B cell (primary cell): ENCODE measurements at regions not wholly inside any gene's neighbourhood (a gene's known extent, or its start where the extent isn't known, plus 50 kb on each side); places are given as distances from the start of the nearest gene placed in this dataset.

Experiments used
- ATAC-seq: fragments of 200-7000 bp; cut with Tn5 transposase; one replicate; pipeline ENCODE4 v1.10.0; 2021; ENCODE audit warnings: low read depth, mild to moderate bottlenecking, moderate number of reproducible peaks, moderate library complexity
- CTCF ChIA-PET: fragments of 350-600 bp; sonication (Branson Sonifier 250); formaldehyde crosslinking; loops from one replicate; lab custom pipeline; 2021; ENCODE audit warnings: antibody characterized with exemption, inconsistent platforms; lab: Charles Lee
- POLR2A ChIA-PET: fragments of 350-600 bp; sonication (Branson Sonifier 250); formaldehyde crosslinking; loops from one replicate; lab custom pipeline; 2021; ENCODE audit warnings: antibody characterized with exemption; lab: Charles Lee
- DNase-seq: peaks from one replicate; pipeline ENCODE4 v3.0.0; 2013
- H2AFZ ChIP-seq: 2 replicates; pipeline ENCODE4 v1.6.1; 2012; ENCODE audit warnings: mild to moderate bottlenecking, low read depth, low read length; ENCODE audit not compliant: insufficient read depth, poor library complexity, severe bottlenecking
- H3K27ac ChIP-seq, 2 donors: 1 replicate in 1 of 2; 2 replicates in 1 of 2; pipeline ENCODE4 v1.5.1; 2012 to 2013; ENCODE audit warnings: low read length in 2 of 2, mild to moderate bottlenecking in 2 of 2, moderate library complexity in 1 of 2
- H3K27me3 ChIP-seq, 4 experiments: fragments of 200-600 bp in 1 of 4; sonication (generic) in 1 of 4; replicated peaks in 1 of 4; 1 replicate in 2 of 4; 2 replicates in 2 of 4; pipeline versions ENCODE4 v1.6.1 to v1.7.0; 2013 to 2016; ENCODE audit warnings: low read length in 3 of 4, mild to moderate bottlenecking in 2 of 4, mixed read lengths in 1 of 4, moderate library complexity in 1 of 4; ENCODE audit not compliant: insufficient read depth in 4 of 4, control insufficient read depth in 3 of 4; ENCODE audit errors: control extremely low read depth in 1 of 4
- H3K36me3 ChIP-seq, 2 experiments: replicated peaks in 1 of 2; 1 replicate in 1 of 2; 2 replicates in 1 of 2; pipeline versions ENCODE4 v1.6.1 to v1.7.1; 2013; ENCODE audit warnings: low read length in 1 of 2; ENCODE audit not compliant: insufficient read depth in 2 of 2, control insufficient read depth in 1 of 2; ENCODE audit errors: control extremely low read depth in 1 of 2, extremely low read depth in 1 of 2
- H3K4me1 ChIP-seq, 2 donors: fragments of 200-600 bp in 1 of 2; sonication (generic) in 1 of 2; 1 replicate in 1 of 2; 2 replicates in 1 of 2; pipeline versions ENCODE4 v1.5.1 to v1.6.1; 2013 to 2017; ENCODE audit warnings: low read length in 2 of 2; ENCODE audit not compliant: control insufficient read depth in 2 of 2, insufficient read depth in 2 of 2
- H3K4me2 ChIP-seq: replicated peaks from 2 replicates; pipeline ENCODE3; 2012; ENCODE audit warnings: mild to moderate bottlenecking, low read depth, low read length; ENCODE audit not compliant: poor library complexity, severe bottlenecking
- H3K4me3 ChIP-seq, 5 experiments: fragments of 200-600 bp in 1 of 5; sonication (generic) in 1 of 5; 1 replicate in 3 of 5; 2 replicates in 2 of 5; pipeline versions ENCODE4 v1.5.1 to v1.7.0; 2011 to 2016; ENCODE audit warnings: low read length in 4 of 5, mild to moderate bottlenecking in 4 of 5, low read depth in 2 of 5, control low read depth in 1 of 5, moderate library complexity in 1 of 5; ENCODE audit not compliant: insufficient read depth in 1 of 5; ENCODE audit errors: control extremely low read depth in 1 of 5, extremely low read depth in 1 of 5
- H3K79me2 ChIP-seq: fragments of 200-600 bp; sonication (generic); one replicate; pipeline ENCODE4 v1.6.0; 2016; ENCODE audit warnings: low read length; ENCODE audit not compliant: control insufficient read depth, insufficient read depth
- H3K9ac ChIP-seq: fragments of 200-600 bp; sonication (generic); 2 replicates; pipeline ENCODE4 v1.6.1; 2017; ENCODE audit warnings: mild to moderate bottlenecking, low read length, moderate library complexity
- H3K9me3 ChIP-seq, 3 donors: one replicate each; pipeline versions ENCODE4 v1.6.1 to v1.7.1; 2013; ENCODE audit warnings: low read length in 2 of 3; ENCODE audit not compliant: control insufficient read depth in 2 of 3, insufficient read depth in 1 of 3; ENCODE audit errors: control extremely low read depth in 1 of 3
- H4K20me1 ChIP-seq: 2 replicates; pipeline ENCODE4 v1.6.0; 2012; ENCODE audit warnings: mild to moderate bottlenecking, low read length; ENCODE audit not compliant: insufficient read depth, control insufficient read depth, poor library complexity, severe bottlenecking
- H3K27ac Mint-ChIP-seq: one replicate; pipeline ENCODE4 v1.8.0; 2021; ENCODE audit warnings: mixed read lengths
- H3K27me3 Mint-ChIP-seq: one replicate; pipeline ENCODE4 v1.8.0; 2021; ENCODE audit warnings: mixed read lengths
- H3K4me1 Mint-ChIP-seq: one replicate; pipeline ENCODE4 v1.8.0; 2021; ENCODE audit warnings: mixed read lengths
- H3K4me3 Mint-ChIP-seq: one replicate; pipeline ENCODE4 v1.8.0; 2021; ENCODE audit warnings: mixed read lengths
- H3K9me3 Mint-ChIP-seq: one replicate; pipeline ENCODE4 v1.8.0; 2022; ENCODE audit warnings: mixed read lengths; ENCODE audit not compliant: insufficient read depth
- CTCF ChIP-seq: fragments of 200-600 bp; IDR thresholded peaks from one replicate; pipeline ENCODE4 v1.8.0; 2022; ENCODE audit warnings: antibody characterized with exemption, mild to moderate bottlenecking
- EZH2 ChIP-seq: IDR thresholded peaks from 2 replicates; pipeline ENCODE4 v1.6.1; 2012; ENCODE audit warnings: borderline replicate concordance, low read depth, mild to moderate bottlenecking, moderate library complexity, low read length; ENCODE audit not compliant: insufficient read depth, poor library complexity, severe bottlenecking
- WGBS: methylation state at CpG from one replicate; pipeline ENCODE4 v1.1.5; 2013; ENCODE audit warnings: missing lambda C conversion rate; ENCODE audit not compliant: insufficient coverage; 5-methylcytosine and 5-hydroxymethylcytosine counted together
- intact Hi-C: fragments of 100-400 bp; cut with micrococcal nuclease; formaldehyde crosslinking; loops from one replicate; pipeline ENCODE4 v1.10.0; 2022

- no peak for ATAC-seq
Observed at GRCh38 chr9:88251903-88252302, 113.6 kb upstream of the SPATA31C2 start.

GRCh38 chr9:88243736-88244135 is 105.5 kb upstream of the SPATA31C2 start:
- Histone ChIP-seq H2AFZ (no peak overlapping the region), H3K27ac (no peak overlapping the region), H3K9me3 (no peaks in the 10 kb centered on the region), H4K20me1 (no peaks in the 10 kb centered on the region), H3K36me3 (no peaks in the 10 kb centered on the region), H3K27me3 (no peaks in the 10 kb centered on the region), H3K79me2 (no peaks in the 10 kb centered on the region), H3K9ac (no peak overlapping the region), H3K4me2 (no peak overlapping the region), H3K4me3 (no peak overlapping the region), H3K4me1 (no peaks in the 10 kb centered on the region)
- CTCF ChIA-PET = no interaction called here
- Mint-ChIP-seq H3K4me1 (no peaks in the 10 kb centered on the region), H3K27me3 (peaks cover 10% of the 10 kb centered on the region), H3K4me3 (no peak overlapping the region), H3K27ac (no peak overlapping the region), H3K9me3 (no peaks in the 10 kb centered on the region)
- ATAC-seq (no peak), DNase-seq (no peak)
- intact Hi-C loops = no loop called here
- TF ChIP-seq CTCF (no peak), EZH2 (no peak)
- POLR2A ChIA-PET = no interaction called here

More at GRCh38 chr9:88251903-88252302, 113.6 kb upstream of the SPATA31C2 start:
- Mint-ChIP-seq H3K4me1 (no peaks in the 10 kb centered on the region), H3K27me3 (peaks cover 4% of the 10 kb centered on the region), H3K9me3 (peaks cover 15% of the 10 kb centered on the region), H3K4me3 (no peak overlapping the region), H3K27ac (no peak overlapping the region)
- ChIA-PET POLR2A (no interaction called here), CTCF (no interaction called here)
- Histone ChIP-seq H3K9me3 (peaks cover 0 to 18% (median 13%) of the 10 kb centered on the region in 3 donors), H3K4me1 (no peaks in the 10 kb centered on the region), H3K27me3 (no peaks in the 10 kb centered on the region), H3K27ac (no peak overlapping the region), H3K4me3 (no peak overlapping the region), H2AFZ (no peak overlapping the region), H3K79me2 (no peaks in the 10 kb centered on the region), H3K4me2 (no peak overlapping the region), H3K36me3 (no peaks in the 10 kb centered on the region), H3K9ac (no peak overlapping the region), H4K20me1 (no peaks in the 10 kb centered on the region)
- no peak for DNase-seq
- intact Hi-C loops = no loop called here
- no peak for TF ChIP-seq EZH2
- TF ChIP-seq CTCF = no peak
- 100% methylated on average over 1 of the region's 1 CpG for WGBS
